GM12878 (cell line): ENCODE measurements at regions not wholly inside any gene's neighbourhood (a gene's known extent, or its start where the extent isn't known, plus 50 kb on each side); places are given as distances from the start of the nearest gene placed in this dataset.

Source experiments
- ATAC-seq: fragments of 200-7000 bp; cut with Tn5 transposase; 3 replicates; pipeline ENCODE4 v1.9.1; 2020; ENCODE audit warnings: mild to moderate bottlenecking, moderate library complexity
- BruUV-seq: library from RNA; stranded (reverse); fragments of 400-500 nt; replicated peaks from 2 replicates; lab custom pipeline; 2021; lab: Mats Ljungman, UMichigan
- CTCF ChIA-PET: fragments of 300-600 bp; sonication (Branson Sonifier 250); formaldehyde crosslinking; extraction: SDS; loops from one replicate; lab custom pipeline; 2021; ENCODE audit warnings: inconsistent platforms; lab: Yijun Ruan, JAX
- POLR2A ChIA-PET: fragments of 350-600 bp; formaldehyde crosslinking; extraction: SDS; loops from one replicate; lab custom pipeline; 2021; ENCODE audit warnings: inconsistent platforms; lab: Charles Lee
- RAD21 ChIA-PET: fragments of 300-600 bp; sonication (Branson Sonifier 250); formaldehyde crosslinking; loops from one replicate; lab custom pipeline; 2023; ENCODE audit warnings: antibody characterized with exemption; ENCODE audit not compliant: unreplicated experiment; lab: Charles Lee
- SMC1A ChIA-PET: fragments of 300-600 bp; sonication (Branson Sonifier 250); formaldehyde crosslinking; loops from one replicate; lab custom pipeline; 2023; ENCODE audit not compliant: unreplicated experiment, uncharacterized antibody; lab: Charles Lee
- DNase-seq: peaks from one replicate; pipeline ENCODE4 v3.0.0-alpha.2; 2011; ENCODE audit warnings: low read depth, low spot score
- FAIRE-seq: peaks from 3 replicates; lab custom pipeline; 2011; peaks lifted over from hg19 to GRCh38; lab: Jason Lieb, UNC
- H2AFZ ChIP-seq: 2 replicates; pipeline ENCODE4 v1.6.0; 2011; ENCODE audit warnings: low read depth, low read length, control low read depth; ENCODE audit not compliant: control insufficient read depth
- H3K27ac ChIP-seq: 2 replicates; pipeline ENCODE4 v1.5.1; 2011; ENCODE audit warnings: control low read depth; ENCODE audit not compliant: control insufficient read depth, insufficient read depth
- H3K27me3 ChIP-seq, 2 experiments: replicated peaks in 1 of 2; 2 replicates each; pipeline versions ENCODE4 v1.6.0 to v1.6.1; 2011; ENCODE audit warnings: low read length in 1 of 2; ENCODE audit not compliant: control insufficient read depth in 2 of 2, insufficient read depth in 2 of 2
- H3K36me3 ChIP-seq, 2 experiments: 2 replicates each; pipeline ENCODE4 v1.5.1; 2011; ENCODE audit warnings: low read length in 1 of 2; ENCODE audit not compliant: control insufficient read depth in 2 of 2, insufficient read depth in 2 of 2
- H3K4me1 ChIP-seq: 2 replicates; pipeline ENCODE4 v1.6.1; 2011; ENCODE audit warnings: mild to moderate bottlenecking, low read length, moderate library complexity, mixed read lengths; ENCODE audit not compliant: control insufficient read depth, insufficient read depth
- H3K4me2 ChIP-seq: 2 replicates; pipeline ENCODE4 v1.6.0; 2011; ENCODE audit warnings: control low read depth; ENCODE audit not compliant: control insufficient read depth, insufficient read depth
- H3K4me3 ChIP-seq: fragments of 200-600 bp; sonication (generic); 2 replicates; pipeline ENCODE4 v1.5.1; 2016
- H3K79me2 ChIP-seq: 2 replicates; pipeline ENCODE4 v1.6.0; 2011; ENCODE audit warnings: low read length; ENCODE audit not compliant: control insufficient read depth, insufficient read depth
- H3K9ac ChIP-seq: 2 replicates; pipeline ENCODE4 v1.8.0; 2011; ENCODE audit warnings: low read length, control low read depth, mixed read lengths; ENCODE audit not compliant: control insufficient read depth, insufficient read depth
- H3K9me3 ChIP-seq: replicated peaks from 3 replicates; pipeline ENCODE4 v1.5.1; 2011; ENCODE audit warnings: mild to moderate bottlenecking, low read length; ENCODE audit not compliant: control insufficient read depth, insufficient read depth
- H4K20me1 ChIP-seq: 2 replicates; pipeline ENCODE4 v1.6.0; 2011; ENCODE audit not compliant: control insufficient read depth, insufficient read depth
- CHD4 ChIP-seq: fragments of 200-600 bp; sonication (generic); IDR thresholded peaks from 2 replicates; pipeline ENCODE4 v1.6.1; 2016; ENCODE audit warnings: mild to moderate bottlenecking
- EED ChIP-seq: sonication (generic); IDR thresholded peaks from 2 replicates; pipeline ENCODE4 v1.6.1; 2016; ENCODE audit warnings: antibody characterized with exemption, low read depth
- IRF3 ChIP-seq: fragments of 450-650 bp; IDR thresholded peaks from 2 replicates; pipeline ENCODE4 v1.6.1; 2014; ENCODE audit warnings: mild to moderate bottlenecking
- IRF4 ChIP-seq: IDR thresholded peaks from 2 replicates; pipeline ENCODE4 v1.6.1; 2011; ENCODE audit warnings: low read depth, low read length
- MYB ChIP-seq: fragments of 150-350 bp; IDR thresholded peaks from 2 replicates; pipeline ENCODE4 v1.6.1; 2014; ENCODE audit warnings: mild to moderate bottlenecking, low read depth, low read length, borderline replicate concordance
- MYC ChIP-seq: IDR thresholded peaks from 2 replicates; pipeline ENCODE4 v1.6.1; 2011; ENCODE audit warnings: mild to moderate bottlenecking, low read length, moderate library complexity, inconsistent platforms; ENCODE audit not compliant: insufficient read depth, insufficient replicate concordance, insufficient read length, severe bottlenecking
- RCOR1 ChIP-seq: conservative IDR thresholded peaks from 2 replicates; pipeline ENCODE4 v1.6.1; 2012; ENCODE audit warnings: low read depth, low read length, improper control_type of control experiment
- SIN3A ChIP-seq: IDR thresholded peaks from 2 replicates; pipeline ENCODE4 v1.6.1; 2012; ENCODE audit warnings: low read depth, low read length, improper control_type of control experiment
- SIX5 ChIP-seq: IDR thresholded peaks from 2 replicates; pipeline ENCODE4 v1.6.1; 2011; ENCODE audit warnings: mild to moderate bottlenecking, low read depth, low read length, moderate library complexity; ENCODE audit not compliant: severe bottlenecking
- SKIL ChIP-seq: fragments of 450-650 bp; IDR thresholded peaks from 2 replicates; pipeline ENCODE4 v1.6.1; 2017; ENCODE audit warnings: mild to moderate bottlenecking, low read depth, inconsistent platforms; ENCODE audit not compliant: poor library complexity, severe bottlenecking
- WRNIP1 ChIP-seq: IDR thresholded peaks from 2 replicates; pipeline ENCODE4 v1.6.1; 2011; ENCODE audit warnings: low read depth, low read length, improper control_type of control experiment, borderline replicate concordance
- ZZZ3 ChIP-seq: IDR thresholded peaks from 2 replicates; pipeline ENCODE4 v1.6.1; 2011; ENCODE audit warnings: low read depth; ENCODE audit not compliant: control insufficient read depth, insufficient read length
- WGBS: methylation state at CpG from one replicate; pipeline ENCODE4 v1.1.6; 2016; ENCODE audit warnings: low lambda C conversion rate; ENCODE audit not compliant: insufficient replicate concordance, insufficient coverage; ENCODE audit errors: missing lambda C conversion rate; 5-methylcytosine and 5-hydroxymethylcytosine counted together
- in situ Hi-C: fragments of 300-500 bp; cut with MboI; formaldehyde crosslinking; loops from 9 replicates; pipeline ENCODE4 v1.14.3; 2018; ENCODE audit warnings: mixed read lengths
- intact Hi-C: fragments of 100-400 bp; cut with micrococcal nuclease; formaldehyde crosslinking; loops from one replicate; pipeline ENCODE4 v1.14.2; 2022; ENCODE audit not compliant: unreplicated experiment
- TF ChIP-seq, protein P1 (sequence below): IDR thresholded peaks from 2 replicates; pipeline ENCODE4 v1.6.1; 2012; ENCODE audit warnings: low read depth, low read length, improper control_type of control experiment

DNA sequence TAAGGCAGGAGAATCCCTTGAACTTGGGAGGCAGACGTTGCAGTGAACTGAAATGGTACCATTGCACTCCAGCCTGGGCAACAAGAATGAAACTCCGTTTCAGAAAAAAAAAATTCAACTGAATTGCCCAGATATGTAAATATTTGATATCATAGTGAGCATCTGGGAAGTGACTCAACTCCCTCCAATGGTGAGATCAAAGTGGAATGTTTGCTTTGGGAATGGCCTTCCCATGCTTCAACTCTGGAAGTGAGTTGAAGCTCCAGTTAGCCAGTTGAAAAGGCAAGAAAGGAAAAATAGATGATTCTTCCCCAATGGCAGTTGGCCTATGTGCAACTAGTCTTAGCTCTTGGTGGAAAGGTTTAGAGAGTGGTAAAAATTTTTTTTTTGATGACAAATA, 131.6 kb upstream of the CMC1 start:
- no peak overlapping the region for H3K4me3 ChIP-seq
- WGBS = 6% methylated on average over 2 of the region's 2 CpGs

More for the DNA sequence above, 131.6 kb upstream of the CMC1 start:
- Histone ChIP-seq H3K9ac (no peak overlapping the region), H3K36me3 (no peaks in the 10 kb centered on the region), H3K9me3 (no peaks in the 10 kb centered on the region), H3K27me3 (no peaks in the 10 kb centered on the region), H3K27ac (no peak overlapping the region), H3K4me2 (no peak overlapping the region), H3K4me1 (no peaks in the 10 kb centered on the region), H4K20me1 (no peaks in the 10 kb centered on the region), H2AFZ (no peak overlapping the region), H3K79me2 (no peaks in the 10 kb centered on the region)
- in situ Hi-C loops (no loop called here), intact Hi-C loops (no loop called here)
- DNase-seq (no peak), ATAC-seq (no peak), FAIRE-seq (no peak)
- no TSS peak for BruUV-seq
- TF ChIP-seq MYB (no peak), CHD4 (no peak), SIX5 (no peak), MYC (no peak), EED (no peak), SKIL (no peak), IRF3 (no peak), WRNIP1 (no peak), SIN3A (no peak), RCOR1 (no peak), ZZZ3 (no peak), IRF4 (no peak)
- TF ChIP-seq, protein P1, sequence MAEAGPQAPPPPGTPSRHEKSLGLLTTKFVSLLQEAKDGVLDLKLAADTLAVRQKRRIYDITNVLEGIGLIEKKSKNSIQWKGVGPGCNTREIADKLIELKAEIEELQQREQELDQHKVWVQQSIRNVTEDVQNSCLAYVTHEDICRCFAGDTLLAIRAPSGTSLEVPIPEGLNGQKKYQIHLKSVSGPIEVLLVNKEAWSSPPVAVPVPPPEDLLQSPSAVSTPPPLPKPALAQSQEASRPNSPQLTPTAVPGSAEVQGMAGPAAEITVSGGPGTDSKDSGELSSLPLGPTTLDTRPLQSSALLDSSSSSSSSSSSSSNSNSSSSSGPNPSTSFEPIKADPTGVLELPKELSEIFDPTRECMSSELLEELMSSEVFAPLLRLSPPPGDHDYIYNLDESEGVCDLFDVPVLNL = no peak
- ChIA-PET CTCF (interaction anchor here (0.7 to 1.7 kb wide), 6 partner anchors 8 to 226 kb away, joined by 3 to 4 read pairs (median 3); no protein-coding TSS in a partner anchor), RAD21 (interaction anchor here (0.8 to 1.9 kb wide), 2 partner anchors 10 to 394 kb away, joined by 3 to 4 read pairs; no protein-coding TSS in a partner anchor), POLR2A (interaction anchor here (0.9 to 1.1 kb wide), 3 partner anchors 18 to 75 kb away, joined by 3 to 4 read pairs (median 3); no protein-coding TSS in a partner anchor), SMC1A (interaction anchor here (0.8 to 8.9 kb wide), 12 partner anchors 8 to 182 kb away, joined by 3 to 48 read pairs (median 3); no protein-coding TSS in a partner anchor)
